ENCODE measurements at regions not wholly inside any gene's neighbourhood (a gene's known extent, or its start where the extent isn't known, plus 50 kb on each side); places are given as distances from the start of the nearest gene placed in this dataset.

DNA sequence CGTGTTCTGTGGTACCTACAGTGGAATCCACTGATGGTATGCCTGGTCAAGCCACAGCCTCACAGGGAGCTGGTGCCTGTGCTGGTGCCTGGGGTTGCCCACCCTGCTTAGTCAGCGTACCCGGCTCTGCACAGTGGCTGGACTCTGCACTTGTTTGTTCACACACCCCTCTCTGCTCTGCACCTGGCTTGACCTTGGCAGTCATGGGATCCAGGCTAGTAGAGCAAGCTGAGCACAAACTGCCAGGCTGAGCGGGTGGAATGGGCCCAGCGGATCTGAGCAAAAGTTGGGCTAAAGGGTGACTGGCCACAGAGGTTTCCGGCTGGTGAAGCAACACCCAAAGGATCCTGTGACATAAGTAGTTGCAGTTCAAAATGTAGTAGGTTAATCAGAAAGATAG lies 163.5 kb downstream of the CDH19 start:
- TF ChIP-seq, protein P1, sequence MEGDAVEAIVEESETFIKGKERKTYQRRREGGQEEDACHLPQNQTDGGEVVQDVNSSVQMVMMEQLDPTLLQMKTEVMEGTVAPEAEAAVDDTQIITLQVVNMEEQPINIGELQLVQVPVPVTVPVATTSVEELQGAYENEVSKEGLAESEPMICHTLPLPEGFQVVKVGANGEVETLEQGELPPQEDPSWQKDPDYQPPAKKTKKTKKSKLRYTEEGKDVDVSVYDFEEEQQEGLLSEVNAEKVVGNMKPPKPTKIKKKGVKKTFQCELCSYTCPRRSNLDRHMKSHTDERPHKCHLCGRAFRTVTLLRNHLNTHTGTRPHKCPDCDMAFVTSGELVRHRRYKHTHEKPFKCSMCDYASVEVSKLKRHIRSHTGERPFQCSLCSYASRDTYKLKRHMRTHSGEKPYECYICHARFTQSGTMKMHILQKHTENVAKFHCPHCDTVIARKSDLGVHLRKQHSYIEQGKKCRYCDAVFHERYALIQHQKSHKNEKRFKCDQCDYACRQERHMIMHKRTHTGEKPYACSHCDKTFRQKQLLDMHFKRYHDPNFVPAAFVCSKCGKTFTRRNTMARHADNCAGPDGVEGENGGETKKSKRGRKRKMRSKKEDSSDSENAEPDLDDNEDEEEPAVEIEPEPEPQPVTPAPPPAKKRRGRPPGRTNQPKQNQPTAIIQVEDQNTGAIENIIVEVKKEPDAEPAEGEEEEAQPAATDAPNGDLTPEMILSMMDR (IDR thresholded peaks at IDR 0.05; ENCODE audit: insufficient read depth, low read length, poor library complexity, severe bottlenecking), result no peak
- TF ChIP-seq EZH2phosphoT487 (conservative IDR thresholded peaks at IDR 0.05; ENCODE audit: low read length), result no peak
